ENCODE measurements at regions not wholly inside any gene's neighbourhood (a gene's known extent, or its start where the extent isn't known, plus 50 kb on each side); places are given as distances from the start of the nearest gene placed in this dataset.

DNA sequence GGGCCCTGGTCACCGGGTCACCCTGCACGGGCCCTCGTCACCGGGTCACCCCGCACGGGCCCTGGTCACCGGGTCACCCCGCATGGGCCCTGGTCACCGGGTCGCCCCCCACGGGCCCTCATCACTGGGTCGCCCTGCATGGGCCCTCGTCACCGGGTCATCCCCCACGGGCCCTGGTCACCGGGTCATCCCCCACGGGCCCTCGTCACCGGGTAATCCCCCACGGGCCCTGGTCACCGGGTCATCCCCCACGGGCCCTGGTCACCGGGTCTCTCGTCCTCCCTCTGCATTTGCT, 77.6 kb downstream of the RIPK4 start:
- DNase-seq (ENCODE audit: insufficient read length, low spot score): no peak
- TF ChIP-seq, protein P1, sequence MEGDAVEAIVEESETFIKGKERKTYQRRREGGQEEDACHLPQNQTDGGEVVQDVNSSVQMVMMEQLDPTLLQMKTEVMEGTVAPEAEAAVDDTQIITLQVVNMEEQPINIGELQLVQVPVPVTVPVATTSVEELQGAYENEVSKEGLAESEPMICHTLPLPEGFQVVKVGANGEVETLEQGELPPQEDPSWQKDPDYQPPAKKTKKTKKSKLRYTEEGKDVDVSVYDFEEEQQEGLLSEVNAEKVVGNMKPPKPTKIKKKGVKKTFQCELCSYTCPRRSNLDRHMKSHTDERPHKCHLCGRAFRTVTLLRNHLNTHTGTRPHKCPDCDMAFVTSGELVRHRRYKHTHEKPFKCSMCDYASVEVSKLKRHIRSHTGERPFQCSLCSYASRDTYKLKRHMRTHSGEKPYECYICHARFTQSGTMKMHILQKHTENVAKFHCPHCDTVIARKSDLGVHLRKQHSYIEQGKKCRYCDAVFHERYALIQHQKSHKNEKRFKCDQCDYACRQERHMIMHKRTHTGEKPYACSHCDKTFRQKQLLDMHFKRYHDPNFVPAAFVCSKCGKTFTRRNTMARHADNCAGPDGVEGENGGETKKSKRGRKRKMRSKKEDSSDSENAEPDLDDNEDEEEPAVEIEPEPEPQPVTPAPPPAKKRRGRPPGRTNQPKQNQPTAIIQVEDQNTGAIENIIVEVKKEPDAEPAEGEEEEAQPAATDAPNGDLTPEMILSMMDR (IDR thresholded peaks at IDR 0.05; ENCODE audit: insufficient read depth, missing control alignments): no peak
- no peak for FAIRE-seq

DNA sequence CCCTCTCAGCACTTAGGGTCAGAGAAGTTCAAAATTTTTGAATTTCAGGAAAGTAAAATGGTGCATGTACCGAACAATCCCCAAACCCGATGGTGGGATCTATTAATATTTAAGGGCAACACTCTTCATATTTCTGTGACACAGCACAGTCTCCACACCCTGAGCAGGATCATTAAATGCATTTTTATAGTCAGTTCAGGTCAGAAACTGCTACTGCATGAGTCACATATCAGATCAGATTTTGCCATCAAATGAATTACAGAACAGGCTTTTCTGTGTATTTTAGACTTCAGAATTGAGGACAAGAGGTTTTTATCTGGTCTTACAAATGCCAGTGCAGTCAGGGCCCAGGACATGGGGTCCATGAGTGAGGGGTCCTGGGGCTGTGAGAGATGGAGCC, 79.2 kb downstream of the RIPK4 start:
- DNase-seq (ENCODE audit: insufficient read length, low spot score): no peak
- FAIRE-seq: no peak
- TF ChIP-seq, protein P1 (IDR thresholded peaks at IDR 0.05; ENCODE audit: insufficient read depth, missing control alignments): no peak

DNA sequence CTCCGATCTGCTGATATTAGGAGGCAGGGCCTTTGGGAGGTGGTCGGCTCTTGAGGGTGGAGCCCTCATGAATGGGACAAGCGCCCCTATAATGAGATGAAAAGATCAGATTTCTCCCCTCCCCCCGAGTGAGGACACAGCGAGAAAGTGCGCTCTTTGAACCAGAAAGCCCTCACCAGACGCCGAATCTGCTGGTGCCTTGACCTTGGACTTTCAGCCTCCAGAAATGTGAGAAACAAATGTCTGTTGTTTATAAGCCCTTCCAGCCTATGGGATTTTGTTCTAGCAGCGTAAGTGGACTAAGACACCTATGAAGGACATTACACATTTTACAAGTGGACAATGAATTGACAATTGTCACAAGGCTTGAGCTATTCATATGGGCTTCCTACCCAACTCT, 80.2 kb downstream of the RIPK4 start:
- no peak for FAIRE-seq
- no peak for DNase-seq (ENCODE audit: insufficient read length, low spot score)
- TF ChIP-seq, protein P1 (IDR thresholded peaks at IDR 0.05; ENCODE audit: insufficient read depth, missing control alignments): no peak

DNA sequence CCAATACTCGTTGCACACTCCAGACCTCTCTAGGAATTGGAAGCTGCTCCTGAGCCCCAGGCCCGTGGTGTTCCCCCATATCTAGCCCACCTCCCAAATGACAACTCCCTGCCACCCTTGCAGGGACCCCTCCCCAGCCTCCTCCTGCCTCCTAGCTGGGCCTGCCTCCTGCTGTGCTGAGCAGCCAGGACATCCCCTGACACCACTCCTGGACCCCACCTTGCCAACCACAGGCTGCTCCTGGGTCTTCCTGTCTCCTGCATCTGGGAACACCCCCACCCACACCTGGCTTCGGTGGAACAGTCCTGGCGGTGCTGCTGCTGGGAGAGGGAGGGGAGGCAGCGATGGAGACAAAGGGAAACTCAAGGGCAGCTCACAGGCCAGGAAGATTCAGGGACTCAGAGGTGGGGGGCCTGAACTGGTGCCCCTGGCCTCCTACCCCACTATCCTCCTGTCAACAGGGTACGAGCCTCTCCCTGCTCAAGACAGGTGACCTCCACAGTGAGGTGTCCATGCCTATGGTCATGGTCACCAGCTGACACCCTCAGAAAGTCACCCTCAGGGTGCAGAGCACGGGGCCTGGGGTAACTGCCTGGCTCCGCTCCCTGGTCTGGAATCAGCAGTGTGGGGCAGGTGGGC, 81.2 kb downstream of the RIPK4 start:
- TF ChIP-seq, protein P1 (IDR thresholded peaks at IDR 0.05; ENCODE audit: insufficient read depth, missing control alignments): no peak
- FAIRE-seq (no peak), DNase-seq (ENCODE audit: insufficient read length, low spot score) (no peak)

DNA sequence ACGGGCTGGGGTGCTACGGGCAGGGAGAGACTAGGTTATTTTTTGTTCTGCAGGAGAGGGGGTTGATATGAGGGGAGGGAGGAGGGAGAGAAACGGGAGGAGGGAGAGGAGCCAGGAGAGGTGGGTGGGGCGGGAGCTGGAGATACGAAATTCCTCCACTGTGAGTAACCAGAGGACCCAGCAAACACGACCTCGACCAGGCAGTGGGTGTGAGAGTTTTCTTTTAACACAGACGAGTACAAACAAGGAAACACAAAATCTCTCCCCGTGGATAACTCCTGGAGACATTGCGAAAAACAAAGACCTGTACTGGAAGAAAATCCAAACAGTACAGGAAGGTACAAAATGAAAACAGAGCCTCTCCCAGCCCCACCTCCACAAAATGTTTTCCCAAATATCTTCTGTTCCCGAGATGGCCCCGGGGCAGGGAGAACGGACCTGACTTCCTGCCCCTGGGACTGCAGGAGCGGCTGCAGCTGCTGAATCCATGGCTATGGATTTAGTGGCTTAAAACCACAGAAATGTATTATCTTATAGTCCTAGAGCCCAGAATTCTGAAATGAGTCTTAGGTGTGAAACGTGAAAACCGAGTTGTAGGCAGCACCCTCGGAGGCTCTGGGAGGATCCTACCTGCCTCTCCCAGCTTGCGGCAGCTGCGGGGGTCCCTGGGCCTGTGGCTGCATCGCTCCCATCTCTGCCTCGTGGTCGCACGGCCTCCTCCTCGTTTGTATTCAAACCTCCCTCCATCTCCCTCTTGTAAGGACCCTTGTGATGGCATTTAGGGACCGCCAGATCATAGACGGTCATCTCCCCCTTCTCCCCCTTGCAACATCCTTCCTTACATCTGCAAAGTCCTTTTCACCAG, 82.2 kb downstream of the RIPK4 start:
- TF ChIP-seq, protein P1 (IDR thresholded peaks at IDR 0.05; ENCODE audit: insufficient read depth, missing control alignments): no peak
- FAIRE-seq (no peak), DNase-seq (ENCODE audit: insufficient read length, low spot score) (no peak)

DNA sequence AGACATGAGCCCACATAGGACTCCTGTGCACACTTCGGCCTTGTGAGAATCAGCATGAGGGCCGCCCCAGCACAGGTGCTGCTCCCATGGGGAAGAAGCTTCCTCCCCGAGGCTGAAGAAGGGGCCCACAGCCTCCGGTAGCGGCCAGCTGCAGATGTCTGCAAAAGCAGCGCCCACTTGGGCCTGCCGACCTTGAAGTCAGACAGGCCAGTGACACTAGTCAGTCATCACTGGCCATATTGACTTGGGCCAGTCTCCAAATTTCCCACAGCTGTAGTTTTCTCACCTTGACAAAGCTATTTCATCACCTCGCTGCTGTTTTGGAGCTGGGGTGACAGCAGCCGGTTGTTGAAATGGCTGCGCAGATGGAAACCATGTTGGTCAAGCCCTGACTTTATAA, 83.0 kb downstream of the RIPK4 start:
- FAIRE-seq (no peak), DNase-seq (ENCODE audit: insufficient read length, low spot score) (no peak)
- TF ChIP-seq, protein P1 (IDR thresholded peaks at IDR 0.05; ENCODE audit: insufficient read depth, missing control alignments): no peak

DNA sequence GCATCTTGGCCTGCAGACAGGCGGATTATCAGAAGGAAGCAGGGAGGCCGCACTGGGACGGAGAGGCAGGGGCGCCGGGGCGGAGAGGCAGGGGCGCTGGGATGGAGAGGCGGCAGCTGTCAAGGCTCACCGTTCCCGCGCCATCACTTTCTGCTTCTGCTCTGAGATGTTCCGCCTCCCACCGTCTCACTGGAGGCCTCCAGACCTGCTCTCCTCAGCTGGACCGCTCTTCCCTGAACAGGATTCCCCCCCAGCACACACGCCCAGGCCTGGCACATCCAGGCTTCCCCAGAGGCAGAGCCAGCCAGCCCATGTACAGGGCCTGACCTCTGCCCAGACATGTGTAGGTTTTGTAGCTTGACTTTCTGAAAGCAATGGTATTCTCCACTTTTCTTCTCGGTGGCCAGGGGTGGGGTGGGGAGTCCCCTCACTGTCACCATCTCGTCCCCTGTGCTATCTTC, 84.1 kb downstream of the RIPK4 start:
- FAIRE-seq (no peak), DNase-seq (ENCODE audit: insufficient read length, low spot score) (no peak)
- TF ChIP-seq, protein P1 (IDR thresholded peaks at IDR 0.05; ENCODE audit: insufficient read depth, missing control alignments): no peak

All from D721Med (cell line).